ENCODE measurements at regions not wholly inside any gene's neighbourhood (a gene's known extent, or its start where the extent isn't known, plus 50 kb on each side); places are given as distances from the start of the nearest gene placed in this dataset.
A peak's percentile ranks its signal among the peaks of the same experiment; 100 is the strongest.

DNA sequence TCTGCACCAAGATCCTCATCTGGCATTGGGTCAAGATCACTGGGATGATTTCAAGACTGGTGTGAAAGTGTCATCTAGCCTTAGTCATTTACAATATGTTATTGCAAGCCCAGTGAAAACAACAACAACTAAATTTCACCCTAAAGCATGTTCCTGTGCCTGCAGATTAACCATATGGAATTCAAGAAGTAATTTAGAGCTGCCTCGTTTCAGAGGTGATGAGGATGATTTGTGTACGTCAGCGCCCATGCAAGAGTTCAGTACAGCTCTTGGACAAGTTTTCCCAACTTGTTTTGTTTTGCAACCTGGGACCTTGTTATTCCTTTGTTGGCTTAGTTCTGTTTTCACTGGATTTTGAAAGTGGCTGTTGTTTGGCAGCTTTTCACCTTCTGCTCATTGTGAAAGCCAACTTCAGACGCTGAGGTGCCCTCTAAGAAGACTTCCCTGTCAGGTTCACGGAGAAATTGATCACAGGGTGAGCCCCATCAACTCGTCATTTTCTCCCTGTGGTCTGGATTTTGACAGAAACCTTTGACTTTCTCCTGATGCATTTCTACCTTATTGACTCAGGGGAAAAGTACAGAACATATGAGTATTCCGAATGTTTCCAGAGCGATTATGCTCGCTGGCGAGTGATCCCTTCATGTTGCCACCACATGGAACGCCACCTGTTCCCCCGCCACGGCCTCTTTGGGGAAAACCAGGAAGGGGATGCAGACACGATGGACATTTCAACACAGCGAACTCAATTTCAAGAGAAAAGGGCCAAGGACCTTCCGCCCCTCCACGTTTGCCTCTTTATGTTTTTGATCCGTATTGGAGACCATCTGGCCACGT is 85.6 kb downstream of the FOXL1 start:
- no peak for DNase-seq (ENCODE audit: low read depth in 1 of 2, low spot score in 1 of 2)

DNA sequence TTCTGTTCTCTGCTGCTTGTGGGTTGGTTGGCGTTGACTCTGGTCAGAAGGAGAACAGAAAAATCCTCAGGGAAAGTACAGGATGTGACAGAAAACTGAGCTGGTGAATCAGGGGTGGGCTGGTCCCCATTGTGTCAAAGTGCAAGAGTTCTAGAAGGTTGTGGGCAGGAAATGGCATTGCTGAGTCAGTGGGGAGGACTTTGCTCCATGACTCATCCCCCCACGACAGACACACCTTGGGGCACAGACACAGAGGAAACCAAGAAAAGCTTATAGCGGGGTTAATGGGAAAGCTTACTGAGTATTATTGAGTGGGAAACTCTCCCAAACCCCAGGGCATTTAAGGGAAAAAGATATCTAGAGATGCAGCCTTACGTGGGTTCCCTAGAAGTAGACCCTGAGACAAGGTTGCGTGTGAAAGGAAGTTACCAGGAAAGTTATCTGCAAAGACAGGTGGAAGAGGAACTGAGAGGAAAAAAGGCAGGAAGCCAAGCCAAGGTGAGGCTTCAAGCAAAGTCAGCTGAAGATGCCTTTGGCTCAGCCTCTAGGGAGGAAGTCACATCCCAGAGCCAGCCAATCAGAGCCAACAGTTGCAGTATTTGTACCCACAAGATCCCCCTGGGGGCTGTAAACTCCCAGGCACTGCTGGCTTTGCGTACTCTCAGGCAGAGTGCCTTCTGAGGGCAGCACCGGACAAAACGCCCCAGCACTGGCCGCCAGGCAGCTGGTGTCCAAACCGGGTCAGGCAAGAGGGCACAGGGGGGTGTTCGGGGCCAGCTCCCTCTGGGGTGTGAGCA is 86.4 kb downstream of the FOXL1 start:
- DNase-seq (ENCODE audit: low read depth in 1 of 2, low spot score in 1 of 2), result peak in 1 of 2 donors; percentile 15

DNA sequence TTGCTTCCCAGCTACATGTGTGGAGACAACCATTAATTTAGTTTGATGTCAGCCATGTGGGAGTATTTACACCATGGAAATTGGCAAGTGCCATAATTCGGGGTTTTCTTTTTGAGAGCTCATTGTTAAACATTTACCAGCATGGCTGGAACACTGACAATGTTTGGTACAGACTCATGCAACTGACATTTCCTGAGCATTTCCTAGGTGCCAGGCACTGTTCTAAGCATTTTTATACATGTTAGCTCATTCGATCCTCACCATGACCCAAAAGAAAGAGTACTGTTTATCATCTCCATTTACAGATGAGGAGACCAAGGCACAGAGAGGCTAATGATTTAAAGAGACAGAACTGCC is 86.9 kb downstream of the FOXL1 start:
- DNase-seq (ENCODE audit: low read depth in 1 of 2, low spot score in 1 of 2), result no peak

DNA sequence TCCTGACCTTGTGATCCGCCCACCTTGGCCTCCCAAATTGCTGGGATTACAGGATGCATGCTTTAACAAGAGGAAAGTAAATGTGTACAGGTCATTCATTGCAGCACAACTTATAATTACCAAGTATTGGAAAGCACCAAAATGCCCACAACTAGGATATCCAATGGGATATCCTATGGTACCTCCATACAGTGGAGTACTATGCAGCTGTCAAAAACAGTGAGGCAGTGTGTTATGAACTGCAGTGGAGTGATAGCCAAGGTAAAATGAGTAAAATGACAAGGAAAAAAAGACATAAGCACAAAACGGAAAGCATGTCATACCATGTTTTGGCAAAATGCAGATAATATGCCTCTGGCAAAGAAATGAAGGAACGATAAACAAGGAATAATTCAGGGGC is 87.6 kb downstream of the FOXL1 start:
- no peak for DNase-seq (ENCODE audit: low read depth in 1 of 2, low spot score in 1 of 2)

DNA sequence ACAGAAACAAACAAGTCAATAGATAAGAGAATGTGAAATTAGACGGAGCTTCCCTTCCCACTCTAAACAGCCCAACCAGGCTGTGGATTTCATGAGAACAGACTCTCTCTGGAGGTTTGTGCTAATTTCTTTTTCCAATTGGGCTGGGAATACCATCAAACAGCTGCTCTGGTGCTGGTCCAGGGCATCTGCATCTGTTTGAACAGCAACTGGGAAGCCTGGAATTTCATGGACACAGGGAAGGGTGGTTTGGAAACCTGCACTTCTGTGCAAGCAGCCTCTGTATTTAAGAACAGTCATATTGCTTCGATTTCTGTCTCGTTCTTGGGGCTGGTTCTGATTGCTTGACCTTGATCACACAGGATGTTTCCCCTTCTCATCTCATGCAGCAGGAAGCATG is 88.7 kb downstream of the FOXL1 start:
- DNase-seq (ENCODE audit: low read depth in 1 of 2, low spot score in 1 of 2), result no peak

DNA sequence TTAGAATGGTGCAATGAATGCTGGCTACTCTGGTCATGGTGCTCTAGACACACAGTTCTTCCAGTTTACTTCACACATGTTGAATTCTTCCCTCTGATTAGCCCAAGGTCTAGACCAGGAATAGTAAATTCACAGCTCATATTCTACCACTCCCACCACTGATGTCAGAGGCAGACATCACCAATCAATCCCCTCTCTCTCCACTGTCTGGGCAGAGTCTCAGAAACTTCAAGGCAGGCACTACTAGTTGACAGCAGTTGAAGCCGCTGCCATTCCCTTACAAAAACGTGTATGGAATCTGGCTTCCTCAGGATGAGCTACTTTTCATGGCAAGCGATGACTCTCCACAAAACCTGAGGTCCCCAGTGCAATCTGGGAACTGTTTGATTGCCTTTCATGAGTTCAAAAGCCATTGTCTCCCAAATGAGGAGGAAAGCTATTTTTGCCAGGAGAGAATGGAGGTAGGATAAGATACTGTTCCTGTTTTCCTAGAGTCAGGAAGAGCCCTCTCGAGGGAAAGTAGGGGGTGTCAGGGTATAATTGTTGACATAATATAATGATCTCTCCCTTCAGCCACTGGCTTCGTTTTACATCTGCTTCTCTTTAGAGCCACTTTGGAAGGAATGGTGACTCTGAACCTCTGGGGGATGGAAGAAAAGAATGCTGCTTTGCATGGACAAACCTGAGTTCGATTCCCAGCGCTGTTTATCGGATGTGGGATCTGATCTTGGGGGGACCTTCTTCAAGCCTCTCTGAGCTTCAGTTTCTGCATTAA is 90.0 kb downstream of the FOXL1 start:
- no peak for DNase-seq (ENCODE audit: low read depth in 1 of 2, low spot score in 1 of 2)

DNA sequence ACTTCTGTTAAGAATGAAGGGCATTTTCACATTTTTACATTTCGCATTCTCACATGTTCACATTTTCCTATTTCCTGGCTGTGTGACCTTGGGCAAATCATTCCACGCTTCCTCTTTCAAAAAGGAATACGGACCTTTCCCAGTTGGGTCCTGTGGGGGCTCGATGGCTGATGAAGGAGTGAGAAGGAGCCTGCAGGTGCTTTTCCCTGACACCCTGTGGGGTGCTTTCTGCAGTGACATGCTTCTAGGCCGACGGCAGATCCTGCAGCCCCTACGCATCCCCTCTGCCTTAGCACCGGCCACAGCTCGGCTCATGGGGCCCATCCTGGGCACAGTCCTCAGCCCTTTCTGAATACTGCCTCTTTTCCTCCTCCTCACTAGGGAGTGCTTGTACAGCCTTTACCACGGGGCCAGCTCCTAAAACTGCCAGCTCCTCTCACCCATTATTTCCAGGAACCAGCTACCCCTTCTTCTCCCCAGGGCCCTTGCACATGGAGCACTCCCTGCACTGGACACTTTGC is 91.0 kb downstream of the FOXL1 start:
- DNase-seq (ENCODE audit: low read depth in 1 of 2, low spot score in 1 of 2), result no peak

DNA sequence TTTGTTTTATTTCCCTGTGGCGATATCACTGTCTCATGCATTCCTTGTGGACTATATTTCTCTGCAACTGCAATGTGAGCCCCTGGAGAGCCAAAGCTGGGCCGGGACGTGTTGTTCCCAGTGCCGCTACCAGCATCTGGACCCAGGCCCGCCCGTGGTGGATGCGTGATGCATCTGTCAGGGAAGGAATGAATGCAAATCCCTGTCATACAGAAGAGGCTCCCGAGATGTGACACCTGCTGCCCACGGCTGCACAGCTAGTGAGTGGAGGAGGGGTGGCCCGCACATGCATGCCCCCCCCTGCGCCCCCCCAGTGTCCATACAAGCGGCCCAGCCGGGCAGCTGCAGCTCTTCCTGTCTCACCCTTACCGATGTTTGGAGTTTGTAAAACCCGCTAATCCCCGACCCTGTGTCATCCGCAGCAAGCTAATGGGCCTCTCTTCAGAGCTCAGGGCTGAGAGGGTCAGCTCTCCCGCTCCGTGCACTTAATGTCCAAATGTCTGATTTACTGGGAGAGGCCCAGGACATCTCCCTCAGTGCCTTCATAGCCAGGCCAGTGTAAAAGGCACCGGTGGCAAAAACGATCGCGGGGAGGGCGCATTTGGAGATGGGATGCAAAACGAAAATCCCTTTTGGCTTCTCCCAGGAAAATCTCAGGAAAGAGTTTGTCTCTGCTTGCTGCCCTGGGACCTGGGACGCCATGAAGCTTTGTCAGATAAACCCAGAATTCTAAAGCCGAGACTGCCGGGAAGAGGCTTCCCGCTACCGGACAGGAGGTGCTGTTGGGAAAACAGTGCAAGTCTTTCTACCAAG is 91.8 kb downstream of the FOXL1 start:
- DNase-seq (ENCODE audit: low read depth in 1 of 2, low spot score in 1 of 2), result no peak

DNA sequence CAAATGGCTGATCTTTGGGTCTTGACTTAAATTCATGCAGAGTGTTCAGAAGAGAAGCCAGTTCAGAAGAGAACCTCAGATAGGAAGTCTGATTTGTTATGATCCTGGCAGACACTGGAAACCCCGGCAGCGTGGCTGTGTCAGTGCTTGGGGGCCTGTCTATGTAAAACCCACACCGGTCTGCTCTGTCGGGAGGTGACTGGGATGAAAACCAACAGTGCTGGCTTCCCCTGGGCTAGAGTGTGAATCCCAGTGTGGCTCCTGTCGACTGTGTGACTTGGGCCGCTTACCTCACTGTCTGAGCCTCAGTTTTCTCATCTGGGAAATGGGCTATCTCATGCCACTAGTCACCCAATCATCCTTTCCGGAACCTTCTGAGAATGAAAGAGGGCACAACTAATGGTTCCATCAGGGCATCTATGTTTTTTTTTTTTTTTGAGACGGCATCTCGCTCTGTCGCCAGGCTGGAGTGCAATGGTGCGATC is 92.4 kb downstream of the FOXL1 start:
- DNase-seq (ENCODE audit: low read depth in 1 of 2, low spot score in 1 of 2), result no peak

DNA sequence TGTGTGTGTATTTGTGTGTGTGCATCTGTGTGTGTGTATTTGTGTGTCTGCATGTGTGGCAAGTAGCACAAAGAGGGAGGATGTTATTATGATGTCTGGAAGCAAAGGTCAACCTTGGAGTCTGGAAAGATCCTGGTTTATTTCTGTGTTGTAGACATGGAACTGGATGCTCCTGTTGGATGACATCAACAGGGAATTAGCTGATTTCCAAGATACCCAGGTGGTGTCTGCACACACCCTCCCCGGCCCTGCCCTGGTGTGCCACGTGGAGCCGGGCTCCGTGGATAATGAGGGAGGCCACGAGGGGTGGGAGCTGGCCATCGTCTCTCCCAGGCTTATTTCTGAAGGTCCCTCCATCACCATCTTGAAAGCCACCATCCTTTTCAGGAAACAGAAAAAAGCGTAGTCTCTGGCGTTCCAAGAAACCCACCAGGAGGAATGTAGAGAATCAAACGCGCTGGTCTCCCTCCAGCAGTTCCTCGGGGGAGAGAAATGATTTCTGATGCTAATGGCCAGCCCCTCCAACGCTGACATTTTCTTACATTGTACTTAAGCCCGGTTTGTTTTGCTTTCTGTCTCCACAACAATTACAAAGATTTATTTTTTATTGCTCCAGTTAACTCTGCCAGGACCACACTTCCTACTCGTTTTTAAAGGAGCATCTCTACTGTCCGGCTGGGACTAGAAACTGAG is 93.3 kb downstream of the FOXL1 start:
- DNase-seq (ENCODE audit: low read depth in 1 of 2, low spot score in 1 of 2), result no peak

DNA sequence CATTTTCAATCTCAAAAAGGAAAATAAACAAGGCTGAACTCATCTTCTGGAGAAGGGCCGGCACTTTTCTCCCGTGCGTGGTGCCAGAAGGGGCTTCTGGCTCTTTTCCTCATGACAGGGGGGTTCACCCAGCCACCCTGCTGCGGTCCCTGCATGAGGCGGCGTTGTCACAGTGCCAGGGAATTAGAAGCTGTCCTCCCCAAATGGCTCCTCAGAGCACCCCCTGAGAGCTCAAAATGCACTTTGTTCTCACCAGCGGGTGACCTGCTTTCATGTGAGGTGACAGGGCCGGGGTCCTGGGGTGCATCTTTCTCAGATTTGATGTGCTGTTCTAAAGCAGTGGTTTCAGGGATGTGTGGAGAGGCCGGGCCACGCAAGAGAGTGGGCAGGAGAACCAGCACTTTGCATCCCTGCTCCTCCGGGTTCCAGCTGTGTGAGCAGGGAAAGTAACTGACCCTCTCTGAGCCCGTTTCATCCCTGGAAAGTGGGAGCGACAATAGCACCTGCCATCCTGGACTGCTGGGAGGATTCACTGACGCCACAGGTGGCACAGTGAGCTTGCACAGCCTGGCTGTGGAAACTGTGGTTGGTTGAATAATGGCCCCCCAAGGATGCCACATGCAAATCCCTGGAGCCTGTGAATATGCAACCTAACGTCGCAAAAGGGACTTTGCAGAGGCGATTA is 94.0 kb downstream of the FOXL1 start:
- no peak for DNase-seq (ENCODE audit: low read depth in 1 of 2, low spot score in 1 of 2)

DNA sequence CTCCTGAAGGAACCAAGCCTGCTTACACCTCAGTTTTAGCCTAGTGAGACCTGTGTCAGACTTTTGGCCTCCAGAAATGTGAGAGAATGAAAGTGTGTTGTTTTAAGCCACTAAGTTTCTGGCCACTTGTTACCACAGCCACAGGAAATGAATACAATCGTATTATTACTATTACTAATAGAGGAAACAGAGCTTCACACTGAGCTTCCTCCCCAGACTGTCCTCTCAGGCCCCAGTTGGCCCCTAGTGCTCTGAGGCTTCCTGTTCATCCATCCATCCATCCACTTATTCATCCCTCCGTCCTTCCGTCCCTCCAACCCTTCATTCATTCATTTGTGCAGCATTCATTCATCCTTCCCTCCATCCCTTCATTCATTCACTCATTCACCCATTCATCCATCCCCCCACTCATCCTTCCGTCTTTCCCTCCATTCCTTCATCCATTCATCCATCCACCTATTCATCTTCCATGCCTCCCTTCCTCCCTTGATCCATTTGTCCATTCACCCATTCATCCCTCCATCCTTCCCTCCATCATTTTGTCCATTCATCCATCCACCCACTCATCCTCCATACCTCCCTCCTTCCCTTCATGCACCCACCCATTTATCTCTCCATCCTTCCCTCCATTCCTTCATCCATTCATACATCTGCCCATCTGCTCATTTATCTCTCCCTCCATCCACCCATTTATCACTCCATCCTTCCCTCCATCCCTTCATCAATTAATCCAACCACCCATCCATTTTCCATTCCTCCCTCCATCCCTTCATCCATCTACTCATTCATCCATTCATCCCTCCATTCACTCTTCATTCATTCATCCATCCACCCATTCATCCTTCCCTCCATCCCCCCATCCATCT is 95.0 kb downstream of the FOXL1 start:
- DNase-seq (ENCODE audit: low read depth in 1 of 2, low spot score in 1 of 2), result no peak

DNA sequence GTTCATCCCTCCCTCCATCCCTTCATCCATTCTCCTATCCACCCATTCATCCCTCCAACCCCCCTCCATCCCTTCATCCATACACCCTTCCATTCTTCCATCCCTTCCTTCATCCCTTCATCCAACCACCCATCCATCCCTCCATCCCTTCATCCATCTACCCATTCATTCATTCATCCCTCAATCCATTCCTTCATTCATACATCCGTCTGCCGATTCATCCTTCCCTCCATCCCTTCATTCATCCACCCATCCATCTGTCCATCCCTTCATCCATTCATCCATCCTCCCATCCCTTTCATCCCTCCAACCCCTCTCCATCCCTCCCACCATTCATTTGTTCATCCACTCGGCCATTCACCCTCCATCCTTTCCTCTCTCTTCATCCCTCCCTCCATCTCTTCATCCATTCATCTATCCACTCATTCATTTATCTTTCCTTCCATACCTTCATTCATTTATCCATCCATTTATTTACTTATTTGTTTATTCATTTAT is 95.7 kb downstream of the FOXL1 start:
- DNase-seq (ENCODE audit: low read depth in 1 of 2, low spot score in 1 of 2), result no peak

DNA sequence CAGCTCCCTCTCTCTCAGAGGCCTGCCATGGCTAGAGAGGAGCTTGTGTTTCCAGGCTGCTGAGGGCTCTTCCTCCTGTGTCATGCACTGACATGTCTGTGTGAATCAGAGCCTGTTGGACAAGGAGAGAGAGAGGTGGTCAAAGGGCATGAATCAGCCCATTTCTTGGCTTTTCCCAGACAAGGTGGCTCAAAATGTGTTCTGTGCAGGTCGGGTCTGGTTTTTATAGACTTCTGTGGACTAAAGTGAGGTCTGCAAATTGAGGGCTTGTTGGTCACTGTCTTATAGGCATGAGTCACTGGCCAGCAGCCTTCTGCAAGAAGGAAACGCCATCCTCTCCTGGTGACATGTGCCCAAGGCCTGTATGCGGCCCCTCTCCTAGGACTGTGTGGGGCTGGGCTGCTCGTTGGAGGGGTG is 97.9 kb downstream of the FOXL1 start:
- no peak for DNase-seq (ENCODE audit: low read depth in 1 of 2, low spot score in 1 of 2)

DNA sequence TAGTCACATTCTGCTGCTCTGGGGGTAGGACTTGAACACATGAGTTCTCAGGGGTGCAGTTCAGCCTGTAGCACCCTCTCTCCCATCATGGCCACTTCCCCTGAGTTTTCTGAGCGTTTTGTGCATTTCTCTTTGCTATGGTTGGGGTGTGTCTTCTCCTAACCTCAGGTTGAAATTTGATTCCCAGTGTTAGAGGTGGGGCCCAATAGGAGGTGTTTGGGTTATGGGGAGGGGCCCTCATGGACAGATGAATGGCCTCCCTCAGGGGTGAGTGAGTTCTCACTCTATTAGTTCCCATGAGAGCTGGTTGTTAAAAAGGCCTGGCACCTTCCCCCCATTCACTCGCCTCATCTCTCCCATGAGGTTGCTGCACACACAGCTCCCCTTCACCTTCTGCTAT is 101.1 kb downstream of the FOXL1 start:
- no peak for DNase-seq (ENCODE audit: low read depth in 1 of 2, low spot score in 1 of 2)

DNA sequence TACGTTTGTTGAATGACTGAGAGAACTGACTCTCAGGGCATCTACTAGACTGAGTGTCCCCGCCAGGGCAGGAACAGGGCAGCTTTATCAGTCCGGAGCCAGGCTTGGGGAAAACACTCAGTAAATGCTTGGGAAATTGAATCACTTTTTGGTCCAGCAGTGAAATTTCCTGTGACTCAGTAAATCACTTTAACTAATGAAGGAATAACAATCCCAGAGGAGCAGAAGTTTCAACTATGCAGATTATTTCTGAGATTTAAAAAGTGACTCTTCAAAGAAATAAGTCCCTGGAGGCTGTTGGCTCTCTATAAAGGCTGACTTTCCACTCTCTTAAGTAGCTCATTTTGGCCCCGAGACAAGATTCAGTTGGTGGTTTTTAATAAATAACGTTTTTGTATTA is 101.8 kb downstream of the FOXL1 start:
- DNase-seq (ENCODE audit: low read depth in 1 of 2, low spot score in 1 of 2), result no peak

DNA sequence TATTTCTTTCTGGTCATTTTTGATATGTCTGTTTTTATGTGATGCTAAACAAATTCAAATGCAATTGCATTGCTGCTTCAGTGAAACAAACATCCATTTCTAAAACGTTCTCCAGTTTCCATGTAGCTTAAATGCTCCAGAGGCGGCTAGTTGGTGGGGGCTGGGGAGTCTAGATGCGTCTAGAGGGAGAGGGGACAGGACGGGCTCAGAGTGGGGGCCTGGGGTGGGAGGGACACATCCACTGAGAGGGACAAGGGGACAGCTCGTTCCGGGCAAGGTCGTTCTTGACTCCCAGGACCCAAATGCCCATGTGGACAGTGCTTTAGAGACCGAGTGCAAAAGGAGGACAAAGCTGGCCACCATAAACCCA is 102.3 kb downstream of the FOXL1 start:
- DNase-seq (ENCODE audit: low read depth in 1 of 2, low spot score in 1 of 2), result no peak

DNA sequence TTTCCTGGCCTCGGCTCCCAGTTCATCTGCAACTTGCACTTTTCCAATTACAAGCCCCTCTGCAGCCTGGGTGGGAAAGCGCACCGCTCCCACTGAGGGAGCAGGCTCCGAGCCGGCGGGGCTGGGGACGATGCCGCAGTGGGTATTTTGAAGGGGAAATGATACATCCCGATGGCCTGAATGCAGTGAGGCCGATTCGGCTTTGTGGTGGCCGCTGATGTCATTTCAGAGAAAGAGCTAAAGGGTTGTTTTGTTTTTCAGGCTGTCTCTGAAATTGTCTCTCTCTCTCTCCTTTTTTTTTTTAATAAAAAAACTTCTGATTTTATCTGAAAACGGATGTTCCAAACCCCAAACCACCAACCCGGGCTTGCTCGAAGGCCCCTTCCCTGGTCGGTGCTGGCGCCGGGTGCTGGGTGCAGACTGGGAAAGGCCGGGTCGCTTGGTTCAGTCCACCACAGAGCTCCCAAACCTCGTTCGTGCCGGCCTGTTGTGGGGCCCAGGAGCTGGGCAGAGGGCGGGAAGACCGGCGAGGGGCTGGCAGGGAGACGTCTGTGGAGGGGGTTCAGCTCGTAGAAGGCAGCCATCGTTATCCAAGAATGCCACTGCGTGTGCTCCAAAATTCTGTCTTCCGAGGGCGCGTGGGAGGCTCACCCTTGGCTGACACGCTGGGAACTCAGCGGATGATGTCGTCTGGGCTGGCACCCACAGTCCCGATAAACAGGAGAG is 102.8 kb downstream of the FOXL1 start:
- DNase-seq (ENCODE audit: low read depth in 1 of 2, low spot score in 1 of 2), result no peak
